Gastroesophageal sphincter (tissue), 4 donors: ENCODE measurements at regions not wholly inside any gene's neighbourhood (a gene's known extent, or its start where the extent isn't known, plus 50 kb on each side); places are given as distances from the start of the nearest gene placed in this dataset.

Experiments used
- ATAC-seq: fragments of 150-250 bp; one replicate; pipeline ENCODE4 v1.9.1; 2016; ENCODE audit warnings: mild to moderate bottlenecking, moderate library complexity
- H3K27ac ChIP-seq, 4 donors: fragments of 200-600 bp; sonication (generic) in 3 of 4; 1 replicate in 3 of 4; 2 replicates in 1 of 4; pipeline ENCODE4 v1.5.1; 2016 to 2019
- H3K27me3 ChIP-seq: fragments of 200-600 bp; sonication (generic); one replicate; pipeline ENCODE4 v1.5.1; 2019
- H3K36me3 ChIP-seq, 2 donors: fragments of 200-600 bp; sonication (generic); one replicate each; pipeline ENCODE4 v1.5.1; 2019; ENCODE audit warnings: control low read depth in 1 of 2
- H3K4me1 ChIP-seq, 3 donors: fragments of 200-600 bp; sonication (generic); 1 replicate in 2 of 3; 2 replicates in 1 of 3; pipeline ENCODE4 v1.5.1; 2016 to 2019; ENCODE audit warnings: control low read depth in 2 of 3
- H3K4me3 ChIP-seq, 2 donors: fragments of 200-600 bp; sonication (generic); one replicate each; pipeline ENCODE4 v1.5.1; 2019; ENCODE audit warnings: mild to moderate bottlenecking in 1 of 2, moderate library complexity in 1 of 2
- H3K9me3 ChIP-seq, 3 donors: fragments of 200-600 bp; sonication (generic); one replicate each; pipeline ENCODE4 v1.5.1; 2017 to 2019; ENCODE audit warnings: control low read depth in 2 of 3
- CTCF ChIP-seq, 4 experiments: fragments of 200-600 bp in 2 of 4; fragments of 450-650 bp in 2 of 4; sonication (generic) in 1 of 4; IDR thresholded peaks; one replicate each; pipeline ENCODE4 v1.5.1; 2017 to 2019; ENCODE audit warnings: antibody characterized with exemption in 4 of 4, mild to moderate bottlenecking in 2 of 4, moderate library complexity in 2 of 4
- EP300 ChIP-seq: sonication (generic); formaldehyde crosslinking; IDR thresholded peaks from one replicate; pipeline ENCODE4 v1.6.1; 2017; ENCODE audit warnings: antibody characterized with exemption, mild to moderate bottlenecking
- POLR2A ChIP-seq, 2 donors: fragments of 450-650 bp; IDR thresholded peaks; one replicate each; pipeline ENCODE4 v1.6.1; 2017; ENCODE audit warnings: antibody characterized with exemption in 2 of 2, mild to moderate bottlenecking in 2 of 2, moderate library complexity in 1 of 2
- POLR2AphosphoS5 ChIP-seq: sonication (generic); formaldehyde crosslinking; IDR thresholded peaks from one replicate; pipeline ENCODE4 v1.6.1; 2017; ENCODE audit warnings: antibody characterized with exemption
- WGBS, 2 donors: methylation state at CpG; one replicate each; pipeline ENCODE4 v1.1.5; 2018; ENCODE audit warnings: low coverage in 1 of 2; 5-methylcytosine and 5-hydroxymethylcytosine counted together

- Histone ChIP-seq H3K36me3 (no peaks in the 10 kb centered on the region), H3K27me3 (no peaks in the 10 kb centered on the region), H3K4me3 (no peak overlapping the region), H3K9me3 (peaks cover 0 to 9% (median 0%) of the 10 kb centered on the region in 3 donors), H3K27ac (no peak overlapping the region), H3K4me1 (no peaks in the 10 kb centered on the region)
- TF ChIP-seq POLR2A (IDR thresholded peaks at IDR 0.05) (no peak), POLR2AphosphoS5 (no peak), EP300 (no peak), CTCF (IDR thresholded peaks at IDR 0.05) (no peak)
- no peak for ATAC-seq
Measured at GRCh38 chr6:91464718-91465117, 877.8 kb upstream of the MAP3K7 start.

GRCh38 chr6:91464201-91464600, 877.3 kb upstream of the MAP3K7 start:
- Histone ChIP-seq H3K27me3 (no peaks in the 10 kb centered on the region), H3K27ac (no peak overlapping the region), H3K36me3 (no peaks in the 10 kb centered on the region), H3K9me3 (peaks cover 0 to 5% (median 0%) of the 10 kb centered on the region in 3 donors), H3K4me3 (no peak overlapping the region), H3K4me1 (no peaks in the 10 kb centered on the region)
- TF ChIP-seq CTCF (IDR thresholded peaks at IDR 0.05) (no peak), POLR2AphosphoS5 (no peak), POLR2A (IDR thresholded peaks at IDR 0.05) (no peak), EP300 (no peak)
- 60 to 88% methylated on average over 1 of the region's 1 CpG for WGBS, 2 donors
- ATAC-seq, result no peak

- Histone ChIP-seq H3K4me3 (no peak overlapping the region), H3K36me3 (no peaks in the 10 kb centered on the region), H3K27ac (no peak overlapping the region), H3K4me1 (no peaks in the 10 kb centered on the region), H3K9me3 (no peaks in the 10 kb centered on the region), H3K27me3 (no peaks in the 10 kb centered on the region)
- TF ChIP-seq EP300, result no peak
- no peak for TF ChIP-seq POLR2AphosphoS5
- TF ChIP-seq POLR2A (IDR thresholded peaks at IDR 0.05), result no peak
- TF ChIP-seq CTCF (IDR thresholded peaks at IDR 0.05), result no peak
- no peak for ATAC-seq
- 26 to 30% methylated on average over 2 of the region's 2 CpGs for WGBS, 2 donors
Measured at GRCh38 chr6:91462241-91462640, 875.4 kb upstream of the MAP3K7 start.

- ATAC-seq, result no peak
- Histone ChIP-seq H3K27me3 (no peaks in the 10 kb centered on the region), H3K4me1 (no peaks in the 10 kb centered on the region), H3K27ac (no peak overlapping the region), H3K36me3 (no peaks in the 10 kb centered on the region), H3K9me3 (no peaks in the 10 kb centered on the region), H3K4me3 (no peak overlapping the region)
- 70 to 83% methylated on average over 2 of the region's 2 CpGs for WGBS, 2 donors
- TF ChIP-seq EP300 (no peak), POLR2AphosphoS5 (no peak), CTCF (IDR thresholded peaks at IDR 0.05) (no peak), POLR2A (IDR thresholded peaks at IDR 0.05) (no peak)
Measured at GRCh38 chr6:91453224-91453878, 866.5 kb upstream of the MAP3K7 start.

GRCh38 chr6:91449539-91449938, 862.7 kb upstream of the MAP3K7 start:
- Histone ChIP-seq H3K36me3 (no peaks in the 10 kb centered on the region), H3K9me3 (no peaks in the 10 kb centered on the region), H3K27ac (no peak overlapping the region), H3K4me3 (no peak overlapping the region), H3K27me3 (no peaks in the 10 kb centered on the region), H3K4me1 (no peaks in the 10 kb centered on the region)
- TF ChIP-seq POLR2AphosphoS5, result no peak
- TF ChIP-seq POLR2A (IDR thresholded peaks at IDR 0.05), result no peak
- TF ChIP-seq EP300, result no peak
- TF ChIP-seq CTCF (IDR thresholded peaks at IDR 0.05), result no peak
- 79 to 82% methylated on average over 4 of the region's 4 CpGs for WGBS, 2 donors
- no peak for ATAC-seq
